Calu3 (cell line): ENCODE measurements at regions not wholly inside any gene's neighbourhood (a gene's known extent, or its start where the extent isn't known, plus 50 kb on each side); places are given as distances from the start of the nearest gene placed in this dataset.

Experiments used
- BruUV-seq: library from RNA; stranded (reverse); fragments of 400-500 nt; replicated peaks from 2 replicates; lab custom pipeline; 2021; lab: Mats Ljungman, UMichigan
- CTCF ChIA-PET: fragments of 300-600 bp; sonication (Branson Sonifier 250); formaldehyde crosslinking; loops from one replicate; lab custom pipeline; 2022; ENCODE audit warnings: antibody characterized with exemption; lab: Charles Lee
- DNase-seq: peaks from one replicate; pipeline ENCODE4 v3.0.0; 2022
- H3K27ac Mint-ChIP-seq: one replicate; pipeline ENCODE4 v1.8.0; 2022; ENCODE audit warnings: mixed read lengths; ENCODE audit not compliant: unreplicated experiment
- H3K27me3 Mint-ChIP-seq: one replicate; pipeline ENCODE4 v1.8.0; 2022; ENCODE audit warnings: mixed read lengths; ENCODE audit not compliant: unreplicated experiment
- H3K36me3 Mint-ChIP-seq: one replicate; pipeline ENCODE4 v1.8.0; 2022; ENCODE audit warnings: mild to moderate bottlenecking, moderate library complexity, mixed read lengths; ENCODE audit not compliant: insufficient read depth, unreplicated experiment
- H3K4me1 Mint-ChIP-seq: one replicate; pipeline ENCODE4 v1.8.0; 2022; ENCODE audit warnings: mild to moderate bottlenecking, low read depth, mixed read lengths; ENCODE audit not compliant: unreplicated experiment
- H3K4me3 Mint-ChIP-seq: one replicate; pipeline ENCODE4 v1.8.0; 2022; ENCODE audit warnings: mild to moderate bottlenecking, low read depth, moderate library complexity, mixed read lengths; ENCODE audit not compliant: unreplicated experiment
- H3K9me3 Mint-ChIP-seq: one replicate; pipeline ENCODE4 v1.8.0; 2022; ENCODE audit warnings: low read depth, mixed read lengths; ENCODE audit not compliant: unreplicated experiment
- intact Hi-C: fragments of 100-400 bp; cut with micrococcal nuclease; formaldehyde crosslinking; loops from one replicate; pipeline ENCODE4 v1.10.0; 2022; ENCODE audit not compliant: unreplicated experiment
- TF ChIP-seq, protein P1 (sequence below): fragments of 200-600 bp; IDR thresholded peaks from one replicate; pipeline ENCODE4 v1.8.0; 2022; ENCODE audit warnings: antibody characterized with exemption; ENCODE audit not compliant: unreplicated experiment

DNA sequence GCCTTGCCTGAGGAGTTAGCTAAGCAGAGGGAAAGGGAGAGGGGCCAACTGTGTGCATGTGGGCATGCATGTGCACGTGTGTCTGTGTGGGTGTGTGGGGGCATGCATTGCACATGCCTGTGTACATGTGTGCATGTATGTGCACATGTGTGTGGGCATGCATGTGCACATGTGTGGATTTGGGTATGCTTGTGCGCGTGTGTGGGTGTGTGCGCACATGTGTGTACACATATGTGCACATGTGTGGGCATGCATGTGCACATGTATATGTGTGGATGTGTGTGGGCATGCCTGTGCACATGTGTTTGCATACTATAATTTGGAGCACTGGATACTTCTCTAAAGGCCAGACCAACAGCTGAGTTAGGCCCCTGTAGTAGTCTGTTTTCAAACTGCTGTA, 350.0 kb downstream of the PRDM2 start:
- no peak for DNase-seq
- H3K27ac Mint-ChIP-seq: no peak overlapping the region
- no TSS peak for BruUV-seq
- H3K4me3 Mint-ChIP-seq: no peak overlapping the region
- intact Hi-C loops: no loop called here
- TF ChIP-seq, protein P1, sequence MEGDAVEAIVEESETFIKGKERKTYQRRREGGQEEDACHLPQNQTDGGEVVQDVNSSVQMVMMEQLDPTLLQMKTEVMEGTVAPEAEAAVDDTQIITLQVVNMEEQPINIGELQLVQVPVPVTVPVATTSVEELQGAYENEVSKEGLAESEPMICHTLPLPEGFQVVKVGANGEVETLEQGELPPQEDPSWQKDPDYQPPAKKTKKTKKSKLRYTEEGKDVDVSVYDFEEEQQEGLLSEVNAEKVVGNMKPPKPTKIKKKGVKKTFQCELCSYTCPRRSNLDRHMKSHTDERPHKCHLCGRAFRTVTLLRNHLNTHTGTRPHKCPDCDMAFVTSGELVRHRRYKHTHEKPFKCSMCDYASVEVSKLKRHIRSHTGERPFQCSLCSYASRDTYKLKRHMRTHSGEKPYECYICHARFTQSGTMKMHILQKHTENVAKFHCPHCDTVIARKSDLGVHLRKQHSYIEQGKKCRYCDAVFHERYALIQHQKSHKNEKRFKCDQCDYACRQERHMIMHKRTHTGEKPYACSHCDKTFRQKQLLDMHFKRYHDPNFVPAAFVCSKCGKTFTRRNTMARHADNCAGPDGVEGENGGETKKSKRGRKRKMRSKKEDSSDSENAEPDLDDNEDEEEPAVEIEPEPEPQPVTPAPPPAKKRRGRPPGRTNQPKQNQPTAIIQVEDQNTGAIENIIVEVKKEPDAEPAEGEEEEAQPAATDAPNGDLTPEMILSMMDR: no peak
- peaks cover 23% of the 10 kb centered on the region for H3K9me3 Mint-ChIP-seq
- H3K4me1 Mint-ChIP-seq: no peaks in the 10 kb centered on the region
- no peaks in the 10 kb centered on the region for H3K36me3 Mint-ChIP-seq
- H3K27me3 Mint-ChIP-seq: no peaks in the 10 kb centered on the region
- CTCF ChIA-PET: no interaction called here

DNA sequence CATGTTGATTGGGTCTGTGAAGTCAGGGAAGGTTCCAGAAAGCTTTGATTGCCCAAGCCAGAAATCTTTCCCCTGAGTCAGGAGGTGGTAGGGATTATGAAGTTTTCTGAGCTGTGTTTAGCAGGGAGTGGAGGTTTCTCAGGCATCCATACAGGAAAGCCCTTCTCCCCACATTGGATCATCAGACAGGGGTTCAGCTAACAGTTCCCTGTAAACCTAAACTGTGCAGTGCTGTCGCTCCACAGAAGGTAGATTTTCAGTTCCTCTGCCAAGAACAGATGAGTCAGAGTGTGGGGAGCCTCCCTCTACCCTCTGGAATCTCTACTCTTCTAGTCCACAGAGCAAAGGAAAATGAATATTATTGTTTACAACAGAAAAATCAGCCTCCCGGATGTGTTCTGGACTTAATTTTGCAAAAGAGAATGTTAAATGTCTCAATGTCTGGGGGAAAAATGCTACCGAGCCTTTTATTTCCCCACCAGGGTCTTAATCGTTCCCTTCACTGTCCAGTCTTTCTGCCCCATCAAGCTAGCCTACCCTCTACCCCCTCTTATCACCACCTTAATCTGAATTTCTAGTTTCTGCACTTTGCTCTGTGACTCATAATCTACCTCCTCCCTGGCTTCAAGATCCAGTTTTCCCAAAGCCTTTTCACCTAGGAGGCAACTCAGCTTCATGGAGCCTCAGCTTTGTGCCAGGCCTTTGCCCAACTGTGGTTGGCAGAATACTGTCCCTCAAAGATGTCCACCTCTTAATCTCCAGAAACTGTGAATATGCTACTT, 355.6 kb downstream of the PRDM2 start:
- CTCF ChIA-PET: no interaction called here

DNA sequence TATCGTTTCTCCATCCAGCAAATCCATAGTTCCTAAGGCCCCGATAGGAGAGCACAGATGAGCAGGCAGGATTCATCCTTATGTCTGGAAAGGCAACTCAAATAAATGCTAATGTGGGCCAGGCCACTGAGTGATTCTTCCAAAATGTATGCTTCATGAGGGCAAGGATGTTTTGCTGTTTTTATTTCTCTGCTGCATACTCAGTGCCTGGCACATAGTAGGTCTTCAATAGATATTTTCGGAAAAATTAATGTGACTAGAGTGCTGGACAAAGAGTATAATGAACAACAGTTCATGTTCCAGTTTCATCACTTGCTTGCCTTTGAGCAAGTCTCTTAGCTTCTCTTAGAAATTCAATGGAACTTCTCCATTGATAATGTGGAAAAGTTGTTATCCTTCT, 357.7 kb downstream of the PRDM2 start:
- CTCF ChIA-PET: no interaction called here
- Mint-ChIP-seq H3K27ac (no peak overlapping the region), H3K9me3 (peaks cover 13% of the 10 kb centered on the region), H3K27me3 (no peaks in the 10 kb centered on the region), H3K36me3 (no peaks in the 10 kb centered on the region), H3K4me3 (no peak overlapping the region), H3K4me1 (no peaks in the 10 kb centered on the region)
- intact Hi-C loops: no loop called here
- BruUV-seq: no TSS peak
- TF ChIP-seq, protein P1: no peak
- no peak for DNase-seq

More for the DNA sequence above, 355.6 kb downstream of the PRDM2 start:
- H3K36me3 Mint-ChIP-seq: no peaks in the 10 kb centered on the region
- TF ChIP-seq, protein P1: no peak
- H3K4me3 Mint-ChIP-seq: no peak overlapping the region
- H3K27ac Mint-ChIP-seq: no peak overlapping the region
- intact Hi-C loops: no loop called here
- no peak for DNase-seq
- no TSS peak for BruUV-seq
- H3K27me3 Mint-ChIP-seq: no peaks in the 10 kb centered on the region
- H3K4me1 Mint-ChIP-seq: no peaks in the 10 kb centered on the region
- peaks cover 19% of the 10 kb centered on the region for H3K9me3 Mint-ChIP-seq

DNA sequence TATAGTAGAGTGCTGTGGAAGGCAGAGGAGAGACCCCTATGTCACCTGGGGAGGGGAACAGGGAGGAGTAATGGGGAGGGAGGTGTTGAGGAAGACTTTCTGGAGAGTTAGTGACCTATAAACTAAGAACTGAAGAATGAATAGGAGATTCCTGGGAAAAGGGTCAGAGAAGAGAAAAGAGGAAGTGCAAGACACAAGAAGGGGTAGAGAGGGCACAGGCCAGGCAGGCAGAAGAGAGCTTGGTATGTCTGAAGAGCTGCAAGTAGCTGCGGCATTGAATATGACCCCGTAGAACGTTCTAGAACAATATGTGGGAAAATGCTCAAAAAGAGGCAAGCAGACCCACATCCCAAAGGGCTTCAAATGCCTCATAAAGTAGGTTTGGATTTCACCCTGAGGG, 361.2 kb downstream of the PRDM2 start:
- CTCF ChIA-PET: no interaction called here
- intact Hi-C loops: no loop called here
- Mint-ChIP-seq H3K9me3 (peaks cover 9% of the 10 kb centered on the region), H3K36me3 (no peaks in the 10 kb centered on the region), H3K27ac (no peak overlapping the region), H3K27me3 (no peaks in the 10 kb centered on the region), H3K4me3 (no peak overlapping the region), H3K4me1 (no peaks in the 10 kb centered on the region)
- TF ChIP-seq, protein P1: no peak
- no TSS peak for BruUV-seq
- no peak for DNase-seq
